Epithelial cell of esophagus (primary cell): ENCODE measurements at regions not wholly inside any gene's neighbourhood (a gene's known extent, or its start where the extent isn't known, plus 50 kb on each side); places are given as distances from the start of the nearest gene placed in this dataset.

ENCODE experiments used
- DNase-seq: peaks from one replicate; pipeline ENCODE4 v3.0.0; 2010; ENCODE audit warnings: low read depth
- H3K4me3 ChIP-seq: 2 replicates; pipeline ENCODE4 v1.5.1; 2011; ENCODE audit warnings: mild to moderate bottlenecking, low read length, control low read depth
- CTCF ChIP-seq: IDR thresholded peaks from 2 replicates; pipeline ENCODE4 v1.5.1; 2011; ENCODE audit warnings: low read depth, mild to moderate bottlenecking, low read length, control low read depth, inconsistent platforms; ENCODE audit not compliant: insufficient read depth; ENCODE audit errors: missing control alignments

GRCh38 chr10:88092973-88093372 is 229.5 kb downstream of the PTEN start:
- no peak overlapping the region for H3K4me3 ChIP-seq
- no peak for DNase-seq
- no peak for TF ChIP-seq CTCF

- TF ChIP-seq CTCF = no peak
- H3K4me3 ChIP-seq = no peak overlapping the region
- DNase-seq = no peak
Observed at GRCh38 chr10:88094795-88095194, 231.4 kb downstream of the PTEN start.

GRCh38 chr10:88095223-88095721 is 231.8 kb downstream of the PTEN start:
- no peak for TF ChIP-seq CTCF
- DNase-seq = peak; percentile 91
- H3K4me3 ChIP-seq = no peak overlapping the region

GRCh38 chr10:88095778-88096431 is 232.5 kb downstream of the PTEN start:
- H3K4me3 ChIP-seq = no peak overlapping the region
- TF ChIP-seq CTCF = no peak
- DNase-seq = no peak

GRCh38 chr10:88097092-88097516 is 233.7 kb downstream of the PTEN start:
- no peak for DNase-seq
- no peak overlapping the region for H3K4me3 ChIP-seq
- TF ChIP-seq CTCF = no peak

GRCh38 chr10:88097536-88097935 is 234.1 kb downstream of the PTEN start:
- no peak overlapping the region for H3K4me3 ChIP-seq
- DNase-seq = no peak

More at GRCh38 chr10:88097536-88097935, 234.1 kb downstream of the PTEN start:
- TF ChIP-seq CTCF = no peak
